GM19372 (cell line): ENCODE measurements at regions not wholly inside any gene's neighbourhood (a gene's known extent, or its start where the extent isn't known, plus 50 kb on each side); places are given as distances from the start of the nearest gene placed in this dataset.
"Not testable (repeated sequence)": the region's sequence is repeated elsewhere in the genome, so short reads cannot be mapped to it uniquely, and the experiment has no call there.

Experiments used
- ATAC-seq: cut with Tn5 transposase; IDR thresholded peaks from one replicate; pipeline ENCODE4 v1.9.1; 2021; ENCODE audit warnings: mild to moderate bottlenecking, low read depth, moderate library complexity; ENCODE audit not compliant: unreplicated experiment

GRCh38 chr10:29804025-29804852 is 169.5 kb upstream of the SVIL start:
- ATAC-seq, result no peak

GRCh38 chr10:29802171-29802570 is 167.4 kb upstream of the SVIL start:
- no peak for ATAC-seq

- no peak for ATAC-seq
Measured at GRCh38 chr10:29798921-29799690, 164.3 kb upstream of the SVIL start.

DNA sequence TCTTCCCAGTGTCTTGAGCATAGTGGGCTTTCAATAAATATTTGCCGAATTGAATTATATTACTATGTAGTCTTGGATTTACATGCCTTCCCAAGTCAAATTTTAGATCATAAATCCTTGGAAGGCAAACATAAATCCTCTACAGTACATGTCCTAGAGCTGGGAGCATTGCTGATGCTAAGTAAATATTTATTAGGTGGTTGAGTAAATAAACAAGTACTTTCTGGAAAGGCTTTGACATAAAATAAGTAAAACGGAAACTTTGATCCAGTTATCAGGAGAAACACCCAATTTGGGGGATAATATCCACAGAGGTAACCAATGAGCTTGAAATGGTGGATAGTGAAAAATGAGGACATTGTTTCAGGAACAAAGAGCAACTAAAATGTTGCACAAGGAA is 162.8 kb upstream of the SVIL start:
- ATAC-seq, result no peak

DNA sequence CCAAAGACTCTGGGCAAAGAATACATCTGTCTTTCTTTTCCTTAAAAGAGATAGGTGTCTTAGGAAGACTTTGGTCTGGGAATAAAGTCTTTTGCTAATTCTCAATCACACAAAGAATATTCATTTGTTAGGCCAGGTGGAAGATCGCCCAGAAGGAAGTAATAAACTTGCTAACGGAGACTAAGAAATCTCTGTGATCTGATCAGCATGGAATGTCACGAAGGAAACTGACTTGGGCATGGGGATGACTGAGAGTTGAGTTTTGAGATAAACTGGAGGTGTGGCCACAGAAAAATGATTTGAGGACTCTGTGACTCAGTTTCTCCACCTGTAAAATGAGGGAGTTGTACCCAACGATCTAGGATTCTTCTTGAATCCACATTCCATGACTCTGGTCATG is 161.1 kb upstream of the SVIL start:
- no peak for ATAC-seq

DNA sequence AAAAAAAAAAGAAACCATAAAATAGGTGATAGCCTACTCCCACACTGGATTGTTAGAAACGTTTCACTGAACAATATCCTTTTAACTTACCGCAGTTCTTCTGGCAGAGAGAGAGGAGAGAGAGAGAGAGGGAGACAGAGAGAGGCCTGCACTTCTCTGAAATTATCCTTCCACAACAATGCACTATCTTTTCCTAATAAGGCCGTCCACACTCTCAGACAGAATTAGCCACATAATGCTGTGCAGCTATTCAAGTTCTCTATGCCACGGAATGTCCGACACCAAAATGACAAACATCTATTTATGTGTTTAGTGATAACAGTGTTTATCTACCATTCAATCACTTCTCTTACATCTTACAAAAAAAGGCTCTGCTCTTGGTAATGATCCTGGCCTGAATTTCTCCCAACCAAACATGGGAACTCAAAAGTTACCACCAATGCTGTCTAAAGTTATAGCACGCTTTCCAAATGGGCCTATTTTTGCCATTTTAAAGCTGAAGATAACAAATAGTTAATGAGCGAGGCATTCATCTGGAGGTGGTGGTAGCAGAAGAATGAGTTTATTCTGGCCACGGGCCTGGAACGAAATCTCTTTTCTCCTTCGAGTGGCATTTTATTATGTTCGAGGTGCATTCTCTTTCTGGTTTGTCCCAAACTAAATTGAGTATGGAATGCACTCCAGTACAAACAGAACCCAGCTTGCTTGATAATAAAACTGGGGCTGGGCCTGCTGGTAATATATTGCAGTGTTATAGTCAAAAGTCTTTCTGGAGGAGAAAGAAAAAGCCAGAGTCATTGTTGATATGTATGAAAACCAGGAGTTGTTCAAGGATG is 160.2 kb upstream of the SVIL start:
- ATAC-seq, result no peak

GRCh38 chr10:29791773-29792172 is 157.0 kb upstream of the SVIL start:
- no peak for ATAC-seq

- ATAC-seq, result no peak
Measured at GRCh38 chr10:29790207-29790606, 155.4 kb upstream of the SVIL start.

- ATAC-seq, result no peak
Measured at GRCh38 chr10:29788113-29788512, 153.3 kb upstream of the SVIL start.

- ATAC-seq, result no peak
Measured at GRCh38 chr10:29785701-29786100, 150.9 kb upstream of the SVIL start.

- ATAC-seq, result no peak
Measured at GRCh38 chr10:29784175-29784773, 149.5 kb upstream of the SVIL start.

- ATAC-seq, result no peak
Measured at GRCh38 chr10:29783201-29783947, 148.6 kb upstream of the SVIL start.

DNA sequence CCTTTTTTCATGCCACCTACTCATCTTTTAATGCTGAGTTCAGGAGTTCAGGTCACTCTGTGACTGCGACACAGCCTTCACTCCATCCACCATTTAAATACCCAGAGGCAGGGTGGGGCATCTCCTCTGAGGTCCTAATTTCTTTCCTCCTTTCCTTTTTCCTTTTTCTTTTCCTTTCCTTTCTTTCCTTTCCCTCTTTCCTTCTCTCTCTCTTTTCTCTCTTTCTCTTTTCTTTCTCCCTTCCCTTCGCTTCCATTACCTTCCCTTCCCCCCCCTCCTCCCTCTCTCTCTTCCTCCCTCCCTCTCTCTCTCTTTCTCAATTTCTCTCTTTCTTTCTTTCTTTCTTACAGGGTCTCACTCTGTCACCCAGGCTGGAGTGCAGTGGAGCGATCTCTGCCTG is 145.9 kb upstream of the SVIL start:
- ATAC-seq, result no peak

DNA sequence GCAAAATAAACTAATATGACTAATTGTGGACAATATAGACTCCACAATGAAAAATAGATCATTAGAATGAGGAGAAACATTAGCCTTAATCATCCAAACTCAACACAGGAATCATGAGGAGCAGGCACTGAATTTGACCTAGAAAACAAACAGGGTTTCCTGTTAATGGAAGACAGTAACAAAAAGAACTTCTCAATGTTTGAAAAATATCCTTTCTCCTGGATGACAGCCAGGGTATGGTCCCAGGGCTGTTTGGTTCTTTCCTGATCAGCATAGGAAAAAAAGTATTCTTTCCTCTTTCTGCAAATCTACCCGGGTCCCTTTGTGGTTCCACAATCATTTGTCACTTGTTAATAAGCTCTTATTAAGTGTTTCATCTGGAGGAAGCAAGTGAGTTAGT is 145.3 kb upstream of the SVIL start:
- no peak for ATAC-seq

GRCh38 chr10:29776246-29776645 is 141.5 kb upstream of the SVIL start:
- no peak for ATAC-seq

- no peak for ATAC-seq
Measured at GRCh38 chr10:29774475-29774874, 139.7 kb upstream of the SVIL start.

DNA sequence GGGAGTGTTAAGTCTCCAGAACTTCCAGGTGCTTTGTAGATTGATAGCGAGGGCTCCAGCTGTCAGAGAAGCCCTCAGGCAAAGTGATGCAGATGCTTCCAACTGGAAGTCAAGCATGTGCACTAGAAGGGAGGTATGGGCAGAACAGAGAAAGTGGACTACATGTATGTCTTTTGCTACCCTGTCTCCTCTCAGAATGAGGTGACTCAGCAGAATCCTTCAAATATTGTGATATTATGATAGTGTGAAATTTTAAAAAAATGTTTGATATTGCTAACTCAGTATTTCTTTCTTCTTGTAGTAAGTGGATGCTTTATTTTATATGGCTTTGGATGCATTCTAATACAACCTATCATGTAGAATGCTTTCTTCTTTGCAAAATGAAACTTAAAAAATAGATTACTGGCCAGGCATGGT is 138.9 kb upstream of the SVIL start:
- ATAC-seq, result no peak

- no peak for ATAC-seq
Measured at GRCh38 chr10:29772403-29772802, 137.6 kb upstream of the SVIL start.

GRCh38 chr10:29771376-29771775 is 136.6 kb upstream of the SVIL start:
- no peak for ATAC-seq

GRCh38 chr10:29769277-29769676 is 134.5 kb upstream of the SVIL start:
- not testable (repeated sequence) for ATAC-seq
